H9 (cell line): ENCODE measurements at regions not wholly inside any gene's neighbourhood (a gene's known extent, or its start where the extent isn't known, plus 50 kb on each side); places are given as distances from the start of the nearest gene placed in this dataset.

Experiments used
- DNase-seq: peaks from one replicate; pipeline ENCODE4 v3.0.0-alpha.2; 2017
- H2AFZ ChIP-seq: one replicate; pipeline ENCODE4 v1.6.1; 2013; ENCODE audit warnings: mild to moderate bottlenecking, low read length, control low read depth, moderate library complexity
- H2AK5ac ChIP-seq: 2 replicates; pipeline ENCODE4 v1.6.1; 2013; ENCODE audit warnings: low read length, control low read depth, mixed read lengths; ENCODE audit not compliant: insufficient read length
- H2BK120ac ChIP-seq: one replicate; pipeline ENCODE4 v1.6.1; 2013; ENCODE audit warnings: low read depth, mild to moderate bottlenecking, low read length, control low read depth, inconsistent platforms; ENCODE audit not compliant: poor library complexity, severe bottlenecking
- H2BK12ac ChIP-seq: 2 replicates; pipeline ENCODE4 v1.6.1; 2013; ENCODE audit warnings: low read length, control low read depth, mixed read lengths, low read depth; ENCODE audit not compliant: insufficient read length
- H2BK15ac ChIP-seq: 2 replicates; pipeline ENCODE4 v1.6.1; 2013; ENCODE audit warnings: low read depth, low read length, control low read depth
- H2BK20ac ChIP-seq: one replicate; pipeline ENCODE4 v1.6.1; 2013; ENCODE audit warnings: low read depth, mild to moderate bottlenecking, low read length, control low read depth, inconsistent platforms; ENCODE audit not compliant: poor library complexity, severe bottlenecking
- H2BK5ac ChIP-seq: 2 replicates; pipeline ENCODE4 v1.6.1; 2013; ENCODE audit warnings: low read length, control low read depth, mixed read lengths; ENCODE audit not compliant: insufficient read length
- H3K14ac ChIP-seq: 2 replicates; pipeline ENCODE4 v1.6.1; 2013; ENCODE audit warnings: low read length, control low read depth; ENCODE audit not compliant: insufficient read depth
- H3K18ac ChIP-seq: 2 replicates; pipeline ENCODE4 v1.6.1; 2013; ENCODE audit warnings: low read depth, mild to moderate bottlenecking, mixed read lengths, low read length, control low read depth; ENCODE audit not compliant: insufficient read length
- H3K23ac ChIP-seq: 2 replicates; pipeline ENCODE4 v1.6.1; 2013; ENCODE audit warnings: low read length, control low read depth, mixed read lengths, low read depth; ENCODE audit not compliant: insufficient read length
- H3K23me2 ChIP-seq: 2 replicates; pipeline ENCODE4 v1.6.1; 2013; ENCODE audit warnings: low read depth, mild to moderate bottlenecking, mixed read lengths, low read length, control low read depth; ENCODE audit not compliant: insufficient read length, poor library complexity, severe bottlenecking
- H3K27ac ChIP-seq: 2 replicates; pipeline ENCODE4 v1.5.1; 2013; ENCODE audit warnings: low read length, control low read depth, mixed read lengths, low read depth; ENCODE audit not compliant: insufficient read length
- H3K27me3 ChIP-seq: 2 replicates; pipeline ENCODE4 v1.6.1; 2013; ENCODE audit warnings: low read length, control low read depth, inconsistent platforms; ENCODE audit not compliant: insufficient read depth
- H3K4ac ChIP-seq: 2 replicates; pipeline ENCODE4 v1.6.1; 2013; ENCODE audit warnings: low read depth, mild to moderate bottlenecking, control low read depth, inconsistent platforms, low read length, moderate library complexity
- H3K4me1 ChIP-seq: 2 replicates; pipeline ENCODE4 v1.6.1; 2013; ENCODE audit warnings: low read length, control low read depth, inconsistent platforms; ENCODE audit not compliant: insufficient read depth
- H3K4me2 ChIP-seq: 2 replicates; pipeline ENCODE4 v1.6.1; 2013; ENCODE audit warnings: low read length, control low read depth, mixed read lengths; ENCODE audit not compliant: insufficient read length, insufficient read depth
- H3K56ac ChIP-seq: 2 replicates; pipeline ENCODE4 v1.6.1; 2013; ENCODE audit warnings: low read depth, mild to moderate bottlenecking, mixed read lengths, low read length, control low read depth; ENCODE audit not compliant: insufficient read length
- H3K79me1 ChIP-seq: 2 replicates; pipeline ENCODE4 v1.6.1; 2013; ENCODE audit warnings: low read depth, mild to moderate bottlenecking, moderate library complexity, low read length, control low read depth, inconsistent platforms; ENCODE audit not compliant: insufficient read depth, poor library complexity, severe bottlenecking
- H3K79me2 ChIP-seq: 2 replicates; pipeline ENCODE4 v1.6.1; 2013; ENCODE audit warnings: low read length, control low read depth, inconsistent platforms; ENCODE audit not compliant: insufficient read depth
- H3K9ac ChIP-seq: 2 replicates; pipeline ENCODE4 v1.6.1; 2013; ENCODE audit warnings: low read length, control low read depth, mixed read lengths; ENCODE audit not compliant: insufficient read length; ENCODE audit errors: extremely low read depth
- H3K9me3 ChIP-seq: one replicate; pipeline ENCODE4 v1.6.1; 2013; ENCODE audit warnings: low read depth, low read length, inconsistent platforms; ENCODE audit not compliant: control insufficient read depth
- H3T11ph ChIP-seq: one replicate; pipeline ENCODE4 v1.6.1; 2013; ENCODE audit warnings: mild to moderate bottlenecking, low read length, control low read depth, inconsistent platforms
- H4K20me1 ChIP-seq: one replicate; pipeline ENCODE4 v1.6.1; 2013; ENCODE audit not compliant: control insufficient read depth, insufficient read length, insufficient read depth
- H4K5ac ChIP-seq: 2 replicates; pipeline ENCODE4 v1.6.1; 2013; ENCODE audit warnings: low read depth, mild to moderate bottlenecking, mixed read lengths, low read length, control low read depth; ENCODE audit not compliant: insufficient read length
- H4K8ac ChIP-seq: replicated peaks from 2 replicates; pipeline ENCODE4 v1.6.1; 2013; ENCODE audit warnings: low read length, control low read depth, mixed read lengths, low read depth; ENCODE audit not compliant: insufficient read length
- H4K91ac ChIP-seq: 2 replicates; pipeline ENCODE4 v1.6.1; 2013; ENCODE audit warnings: low read depth, mild to moderate bottlenecking, moderate library complexity, mixed read lengths, low read length, control low read depth; ENCODE audit not compliant: insufficient read length
- H3K27ac Mint-ChIP-seq, 3 experiments: 2 replicates in 2 of 3; 3 replicates in 1 of 3; pipeline ENCODE4 v1.8.0; 2020 to 2021; ENCODE audit warnings: mixed read lengths in 3 of 3, mild to moderate bottlenecking in 1 of 3, moderate library complexity in 1 of 3
- H3K27me3 Mint-ChIP-seq: 2 replicates; pipeline ENCODE4 v1.8.0; 2021; ENCODE audit warnings: low read depth, mild to moderate bottlenecking, moderate library complexity, mixed read lengths
- H3K36me3 Mint-ChIP-seq, 3 experiments: 2 replicates in 2 of 3; 3 replicates in 1 of 3; pipeline ENCODE4 v1.8.0; 2020 to 2021; ENCODE audit warnings: low read depth in 3 of 3, mixed read lengths in 3 of 3; ENCODE audit not compliant: insufficient read depth in 1 of 3
- H3K4me1 Mint-ChIP-seq, 2 experiments: 2 replicates each; pipeline ENCODE4 v1.8.0; 2020; ENCODE audit warnings: mixed read lengths in 2 of 2
- H3K4me3 Mint-ChIP-seq, 2 experiments: 2 replicates in 1 of 2; 3 replicates in 1 of 2; pipeline ENCODE4 v1.8.0; 2020 to 2021; ENCODE audit warnings: mild to moderate bottlenecking in 2 of 2, mixed read lengths in 2 of 2, moderate library complexity in 1 of 2
- H3K9me3 Mint-ChIP-seq, 2 experiments: 2 replicates in 1 of 2; 3 replicates in 1 of 2; pipeline ENCODE4 v1.8.0; 2020; ENCODE audit warnings: mild to moderate bottlenecking in 2 of 2, mixed read lengths in 2 of 2, moderate library complexity in 1 of 2
- WGBS: extraction: QIAGEN DNeasy Blood & Tissue Kit; methylation state at CpG from one replicate; pipeline ENCODE4 v1.1.7; 2013; ENCODE audit warnings: missing lambda C conversion rate, low lambda C conversion rate, mixed read lengths; ENCODE audit not compliant: insufficient read length; ENCODE audit errors: extremely low coverage; 5-methylcytosine and 5-hydroxymethylcytosine counted together
- TF ChIP-seq, protein P1 (sequence below): fragments of 200-600 bp; sonication (generic); conservative IDR thresholded peaks from 3 replicates; pipeline ENCODE4 v1.8.0; 2021; ENCODE audit warnings: antibody characterized with exemption, mild to moderate bottlenecking

DNA sequence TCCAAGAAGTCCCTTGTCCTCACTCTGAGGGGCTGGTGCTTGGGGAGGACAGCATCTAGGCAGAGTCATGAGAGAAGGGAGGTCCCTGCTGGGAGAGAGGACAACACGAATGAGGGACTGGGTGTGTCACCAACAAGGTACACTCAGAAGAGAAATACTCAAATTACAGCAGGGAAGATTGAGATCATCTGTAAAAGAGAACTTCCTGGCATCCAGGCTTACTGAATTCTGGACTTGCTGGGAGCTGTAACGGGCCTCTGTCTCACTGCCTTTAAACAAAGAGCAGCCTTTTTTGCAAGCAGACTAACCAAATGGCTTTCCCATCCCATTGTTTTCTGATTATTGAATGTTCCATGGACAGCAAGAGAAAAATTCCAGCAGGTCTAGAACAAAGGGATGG is 195.7 kb upstream of the RAB4A start:
- Histone ChIP-seq H3K23me2 (no peaks in the 10 kb centered on the region), H2BK120ac (no peak overlapping the region), H3K4ac (no peak overlapping the region), H2AK5ac (no peak overlapping the region), H3K4me1 (no peaks in the 10 kb centered on the region), H4K91ac (no peak overlapping the region), H3K9me3 (no peaks in the 10 kb centered on the region), H4K20me1 (no peaks in the 10 kb centered on the region), H4K5ac (no peak overlapping the region), H4K8ac (no peak overlapping the region), H3K9ac (no peak overlapping the region), H3K4me2 (no peak overlapping the region), H3K23ac (no peak overlapping the region), H2BK12ac (no peak overlapping the region), H3K27ac (no peak overlapping the region), H3K27me3 (no peaks in the 10 kb centered on the region), H3T11ph (no peak overlapping the region), H2BK15ac (no peak overlapping the region), H3K14ac (no peak overlapping the region), H2BK5ac (no peak overlapping the region), H3K18ac (no peak overlapping the region), H3K79me1 (no peaks in the 10 kb centered on the region), H3K79me2 (no peaks in the 10 kb centered on the region), H2BK20ac (no peak overlapping the region), H2AFZ (no peak overlapping the region), H3K56ac (no peak overlapping the region)
- H3K27me3 Mint-ChIP-seq: peaks cover 4% of the 10 kb centered on the region
- H3K36me3 Mint-ChIP-seq: no peaks in the 10 kb centered on the region
- peaks cover 19% of the 10 kb centered on the region in 2 experiments for H3K4me1 Mint-ChIP-seq
- DNase-seq: no peak
- WGBS: no CpG with 5 or more reads among the region's 2 CpGs
- no peak overlapping the region for H3K27ac Mint-ChIP-seq
- TF ChIP-seq, protein P1, sequence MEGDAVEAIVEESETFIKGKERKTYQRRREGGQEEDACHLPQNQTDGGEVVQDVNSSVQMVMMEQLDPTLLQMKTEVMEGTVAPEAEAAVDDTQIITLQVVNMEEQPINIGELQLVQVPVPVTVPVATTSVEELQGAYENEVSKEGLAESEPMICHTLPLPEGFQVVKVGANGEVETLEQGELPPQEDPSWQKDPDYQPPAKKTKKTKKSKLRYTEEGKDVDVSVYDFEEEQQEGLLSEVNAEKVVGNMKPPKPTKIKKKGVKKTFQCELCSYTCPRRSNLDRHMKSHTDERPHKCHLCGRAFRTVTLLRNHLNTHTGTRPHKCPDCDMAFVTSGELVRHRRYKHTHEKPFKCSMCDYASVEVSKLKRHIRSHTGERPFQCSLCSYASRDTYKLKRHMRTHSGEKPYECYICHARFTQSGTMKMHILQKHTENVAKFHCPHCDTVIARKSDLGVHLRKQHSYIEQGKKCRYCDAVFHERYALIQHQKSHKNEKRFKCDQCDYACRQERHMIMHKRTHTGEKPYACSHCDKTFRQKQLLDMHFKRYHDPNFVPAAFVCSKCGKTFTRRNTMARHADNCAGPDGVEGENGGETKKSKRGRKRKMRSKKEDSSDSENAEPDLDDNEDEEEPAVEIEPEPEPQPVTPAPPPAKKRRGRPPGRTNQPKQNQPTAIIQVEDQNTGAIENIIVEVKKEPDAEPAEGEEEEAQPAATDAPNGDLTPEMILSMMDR: no peak
- H3K4me3 Mint-ChIP-seq: no peak overlapping the region
- no peaks in the 10 kb centered on the region for H3K9me3 Mint-ChIP-seq
